ENCODE measurements at regions not wholly inside any gene's neighbourhood (a gene's known extent, or its start where the extent isn't known, plus 50 kb on each side); places are given as distances from the start of the nearest gene placed in this dataset.

DNA sequence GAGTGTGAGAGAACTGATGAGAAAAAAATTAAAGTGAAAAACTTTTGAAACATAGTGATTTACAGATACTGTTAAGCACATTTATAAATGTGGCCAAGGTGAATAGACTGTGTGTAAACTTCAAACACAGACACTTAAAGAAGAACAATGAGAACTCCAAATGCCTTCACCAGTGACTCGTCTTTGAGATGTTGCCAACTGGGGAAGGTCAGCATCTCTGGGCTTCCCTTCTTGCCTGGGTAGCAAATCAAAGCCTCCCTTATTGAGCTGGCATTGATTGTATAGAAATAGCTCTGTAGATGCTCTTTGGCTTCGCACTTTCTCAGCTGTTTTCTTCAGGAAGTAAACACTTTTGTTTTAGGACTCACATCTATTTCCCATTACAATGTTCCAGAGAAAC, 177.3 kb upstream of the SGCG start:
- TF ChIP-seq, protein P1, sequence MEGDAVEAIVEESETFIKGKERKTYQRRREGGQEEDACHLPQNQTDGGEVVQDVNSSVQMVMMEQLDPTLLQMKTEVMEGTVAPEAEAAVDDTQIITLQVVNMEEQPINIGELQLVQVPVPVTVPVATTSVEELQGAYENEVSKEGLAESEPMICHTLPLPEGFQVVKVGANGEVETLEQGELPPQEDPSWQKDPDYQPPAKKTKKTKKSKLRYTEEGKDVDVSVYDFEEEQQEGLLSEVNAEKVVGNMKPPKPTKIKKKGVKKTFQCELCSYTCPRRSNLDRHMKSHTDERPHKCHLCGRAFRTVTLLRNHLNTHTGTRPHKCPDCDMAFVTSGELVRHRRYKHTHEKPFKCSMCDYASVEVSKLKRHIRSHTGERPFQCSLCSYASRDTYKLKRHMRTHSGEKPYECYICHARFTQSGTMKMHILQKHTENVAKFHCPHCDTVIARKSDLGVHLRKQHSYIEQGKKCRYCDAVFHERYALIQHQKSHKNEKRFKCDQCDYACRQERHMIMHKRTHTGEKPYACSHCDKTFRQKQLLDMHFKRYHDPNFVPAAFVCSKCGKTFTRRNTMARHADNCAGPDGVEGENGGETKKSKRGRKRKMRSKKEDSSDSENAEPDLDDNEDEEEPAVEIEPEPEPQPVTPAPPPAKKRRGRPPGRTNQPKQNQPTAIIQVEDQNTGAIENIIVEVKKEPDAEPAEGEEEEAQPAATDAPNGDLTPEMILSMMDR (IDR thresholded peaks at IDR 0.05) = no peak
- TF ChIP-seq EP300 (IDR thresholded peaks at IDR 0.05) (no peak), POLR2AphosphoS5 (IDR thresholded peaks at IDR 0.05) (no peak)
- peak in 1 of 2 donors; percentile 7 for DNase-seq
- Histone ChIP-seq H3K27me3 (no peaks in the 10 kb centered on the region), H3K4me1 (peaks cover 0 to 4% (median 0%) of the 10 kb centered on the region in 4 donors), H3K36me3 (no peaks in the 10 kb centered on the region), H3K27ac (no peak overlapping the region), H3K9me3 (peaks cover 0 to 14% (median 13%) of the 10 kb centered on the region in 4 donors), H3K4me3 (no peak overlapping the region)
- 71 to 81% (median 77%) methylated on average over 2 of the region's 2 CpGs for WGBS, 5 donors
- intact Hi-C loops (cut with DNase I; ENCODE audit: low total_unique reads) = no loop called here

- Histone ChIP-seq H3K9me3 (peaks cover 0 to 5% (median 3%) of the 10 kb centered on the region in 4 donors), H3K4me1 (peaks cover 0 to 4% (median 0%) of the 10 kb centered on the region in 4 donors), H3K27ac (no peak overlapping the region), H3K36me3 (no peaks in the 10 kb centered on the region), H3K27me3 (no peaks in the 10 kb centered on the region), H3K4me3 (no peak overlapping the region)
- intact Hi-C loops (cut with DNase I; ENCODE audit: low total_unique reads) = no loop called here
- WGBS, 5 donors = 40 to 64% (median 45%) methylated on average over 7 of the region's 7 CpGs
- peak in 1 of 2 donors; percentile 32 for DNase-seq
- TF ChIP-seq, protein P1 (IDR thresholded peaks at IDR 0.05) = no peak
- TF ChIP-seq EP300 (IDR thresholded peaks at IDR 0.05) (no peak), POLR2A (IDR thresholded peaks at IDR 0.05) (no peak), POLR2AphosphoS5 (IDR thresholded peaks at IDR 0.05) (no peak)
These were observed 173.4 kb upstream of the SGCG start for GRCh38 chr13:23007426-23007825.

GRCh38 chr13:23018143-23018542, 162.6 kb upstream of the SGCG start:
- intact Hi-C loops (cut with DNase I; ENCODE audit: low total_unique reads) = no loop called here
- TF ChIP-seq, protein P1 (IDR thresholded peaks at IDR 0.05) = no peak
- no peak for TF ChIP-seq POLR2A (IDR thresholded peaks at IDR 0.05)
- no peak for TF ChIP-seq EP300 (IDR thresholded peaks at IDR 0.05)
- no peak for TF ChIP-seq POLR2AphosphoS5 (IDR thresholded peaks at IDR 0.05)

GRCh38 chr13:23020246-23020843, 160.4 kb upstream of the SGCG start:
- Histone ChIP-seq H3K4me3 (no peak overlapping the region), H3K9me3 (no peaks in the 10 kb centered on the region), H3K27ac (no peak overlapping the region), H3K4me1 (no peaks in the 10 kb centered on the region), H3K27me3 (peaks cover 0 to 4% (median 0%) of the 10 kb centered on the region in 3 donors), H3K36me3 (no peaks in the 10 kb centered on the region)
- TF ChIP-seq POLR2A (IDR thresholded peaks at IDR 0.05) = no peak
- TF ChIP-seq, protein P1 (IDR thresholded peaks at IDR 0.05) = peak in 5 of 7 experiments; percentile 25 to 77 (median 66)
- peak; percentile 41 to 84 for DNase-seq
- intact Hi-C loops (cut with DNase I; ENCODE audit: low total_unique reads) = no loop called here
- 17 to 19% (median 18%) methylated on average over 5 of the region's 5 CpGs for WGBS, 5 donors

More at GRCh38 chr13:23018143-23018542, 162.6 kb upstream of the SGCG start:
- Histone ChIP-seq H3K36me3 (no peaks in the 10 kb centered on the region), H3K27ac (no peak overlapping the region), H3K4me3 (no peak overlapping the region), H3K27me3 (peaks cover 0 to 4% (median 0%) of the 10 kb centered on the region in 3 donors), H3K4me1 (no peaks in the 10 kb centered on the region), H3K9me3 (no peaks in the 10 kb centered on the region)
- 78 to 92% (median 86%) methylated on average over 3 of the region's 3 CpGs for WGBS, 5 donors
- no peak for DNase-seq
